BLaER1 treated with 17β-estradiol and CSF1 and Interleukin-3, amounts not matched to agents 10 nM and 100 nM (cell line): ENCODE measurements at regions not wholly inside any gene's neighbourhood (a gene's known extent, or its start where the extent isn't known, plus 50 kb on each side); places are given as distances from the start of the nearest gene placed in this dataset.

Experiments
- H3K27ac ChIP-seq, 11 experiments: shearing (Covaris generic); formaldehyde crosslinking; 2 replicates each; pipeline ENCODE4 v1.8.1; 2022
- H3K27me3 ChIP-seq, 11 experiments: shearing (Covaris generic); formaldehyde crosslinking; 2 replicates each; pipeline ENCODE4 v1.8.1; 2022
- H3K36me3 ChIP-seq, 11 experiments: shearing (Covaris generic); formaldehyde crosslinking; 2 replicates each; pipeline ENCODE4 v1.8.1; 2022
- H3K4me1 ChIP-seq, 10 experiments: shearing (Covaris generic); formaldehyde crosslinking; 2 replicates each; pipeline ENCODE4 v1.8.1; 2022
- H3K4me2 ChIP-seq, 11 experiments: shearing (Covaris generic); formaldehyde crosslinking; 2 replicates each; pipeline ENCODE4 v1.8.1; 2022
- H3K4me3 ChIP-seq, 10 experiments: shearing (Covaris generic); formaldehyde crosslinking; 2 replicates each; pipeline ENCODE4 v1.8.1; 2022
- H3K9ac ChIP-seq, 11 experiments: shearing (Covaris generic); formaldehyde crosslinking; 2 replicates each; pipeline ENCODE4 v1.8.1; 2022
- H3K9me3 ChIP-seq, 11 experiments: shearing (Covaris generic); formaldehyde crosslinking; replicated peaks in 1 of 11; 2 replicates each; pipeline ENCODE4 v1.8.1; 2022
- H4K20me1 ChIP-seq, 11 experiments: shearing (Covaris generic); formaldehyde crosslinking; 2 replicates each; pipeline ENCODE4 v1.8.1; 2022
- Cebpa-rat ChIP-seq, 11 experiments: shearing (Covaris generic); IDR thresholded peaks; 2 replicates each; pipeline ENCODE4 v1.8.1; 2022

DNA sequence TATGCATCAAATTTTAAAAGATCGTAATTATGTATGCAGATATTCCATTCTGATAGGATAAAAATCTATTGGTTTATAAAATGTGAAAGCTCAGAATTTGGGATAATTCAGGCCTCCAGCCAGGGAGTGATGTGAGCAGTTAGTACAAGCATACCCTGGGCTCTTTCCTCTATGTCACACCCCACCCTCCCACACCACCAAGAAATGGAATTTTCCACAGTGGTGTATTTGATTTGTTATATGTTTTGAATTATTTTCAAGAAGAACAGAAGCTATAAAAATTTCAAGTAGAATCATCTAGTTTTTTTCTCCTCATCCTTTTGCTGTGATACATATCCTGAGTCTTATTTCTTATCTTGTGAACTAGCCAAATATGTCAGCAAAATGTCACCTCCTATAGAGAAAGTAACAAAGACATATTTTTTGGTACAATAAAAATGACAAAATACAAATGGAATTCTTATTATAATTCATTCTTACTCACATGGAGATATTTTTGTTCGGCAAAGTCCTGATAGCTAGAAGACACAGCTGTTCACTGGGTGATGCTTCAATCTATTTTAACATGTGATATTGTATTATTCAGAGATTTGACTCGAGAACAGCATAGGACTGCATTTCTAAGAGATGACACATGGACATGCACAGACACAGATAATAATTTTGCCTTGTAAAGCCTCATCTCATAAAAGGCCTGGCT, 61.2 kb upstream of the FRY start:
- Histone ChIP-seq H3K36me3 (no peaks in the 10 kb centered on the region), H3K4me1 (peaks cover 0 to 8% (median 0%) of the 10 kb centered on the region in 10 experiments; a peak in 6 of 20 replicates), H3K9ac (no peak overlapping the region), H3K9me3 (peaks cover 5 to 26% (median 20%) of the 10 kb centered on the region in 11 experiments; a peak in 21 of 22 replicates), H3K4me3 (no peak overlapping the region), H3K4me2 (no peak overlapping the region), H3K27ac (no peak overlapping the region), H3K27me3 (no peaks in the 10 kb centered on the region), H4K20me1 (no peaks in the 10 kb centered on the region)
- TF ChIP-seq Cebpa-rat (IDR thresholded peaks at IDR 0.05) = no peak

DNA sequence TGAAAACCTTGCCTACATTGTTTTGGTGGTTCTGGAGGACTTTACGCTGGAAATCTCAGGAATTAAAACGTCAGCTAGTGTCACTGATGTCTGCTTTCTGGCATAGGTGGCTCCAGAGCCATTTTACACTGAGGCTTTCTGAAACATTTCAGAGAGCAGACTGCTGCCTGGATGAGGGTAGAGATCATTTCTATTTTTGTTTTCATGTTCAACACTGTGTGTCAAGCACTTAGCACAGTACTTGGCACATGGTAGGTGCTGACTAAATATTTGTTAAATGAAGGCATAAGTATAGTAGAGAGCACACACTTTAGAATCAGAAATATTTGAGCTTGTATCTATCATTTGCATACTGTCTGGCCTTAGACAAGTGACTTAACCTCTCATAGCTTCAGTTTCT, 59.1 kb upstream of the FRY start:
- Histone ChIP-seq H4K20me1 (no peaks in the 10 kb centered on the region), H3K27me3 (no peaks in the 10 kb centered on the region), H3K36me3 (no peaks in the 10 kb centered on the region), H3K4me1 (peaks cover 0 to 8% (median 0%) of the 10 kb centered on the region in 10 experiments; a peak in 6 of 20 replicates), H3K9me3 (peaks cover 2 to 12% (median 10%) of the 10 kb centered on the region in 11 experiments; a peak in 16 of 22 replicates), H3K27ac (no peak overlapping the region), H3K9ac (no peak overlapping the region), H3K4me3 (no peak overlapping the region), H3K4me2 (no peak overlapping the region)
- TF ChIP-seq Cebpa-rat (IDR thresholded peaks at IDR 0.05) = no peak

DNA sequence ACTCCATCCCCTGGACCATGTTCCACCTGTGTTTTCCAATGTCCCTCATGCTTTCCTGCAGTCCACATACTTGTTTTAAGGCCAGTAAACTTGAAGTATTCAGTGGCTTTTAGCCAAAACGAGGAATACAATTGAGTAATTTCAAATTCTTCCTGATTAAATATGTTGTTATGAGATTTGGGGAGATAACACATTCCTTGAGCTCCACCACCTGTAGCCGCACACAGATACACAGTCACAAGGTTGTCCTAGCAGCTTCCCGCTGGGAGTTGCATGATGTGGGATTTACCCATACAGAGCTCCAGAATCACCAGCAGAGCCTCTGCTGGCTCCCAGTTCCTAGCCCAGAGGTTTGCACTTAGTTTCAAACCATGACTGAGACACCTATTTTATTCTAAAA, 53.6 kb upstream of the FRY start:
- Histone ChIP-seq H3K4me3 (no peak overlapping the region), H3K4me2 (no peak overlapping the region), H3K27ac (no peak overlapping the region), H3K4me1 (peaks cover 0 to 11% (median 0%) of the 10 kb centered on the region in 10 experiments; a peak in 5 of 20 replicates), H3K9ac (no peak overlapping the region), H4K20me1 (no peaks in the 10 kb centered on the region), H3K36me3 (no peaks in the 10 kb centered on the region), H3K9me3 (no peaks in the 10 kb centered on the region), H3K27me3 (no peaks in the 10 kb centered on the region)
- no peak for TF ChIP-seq Cebpa-rat (IDR thresholded peaks at IDR 0.05)

DNA sequence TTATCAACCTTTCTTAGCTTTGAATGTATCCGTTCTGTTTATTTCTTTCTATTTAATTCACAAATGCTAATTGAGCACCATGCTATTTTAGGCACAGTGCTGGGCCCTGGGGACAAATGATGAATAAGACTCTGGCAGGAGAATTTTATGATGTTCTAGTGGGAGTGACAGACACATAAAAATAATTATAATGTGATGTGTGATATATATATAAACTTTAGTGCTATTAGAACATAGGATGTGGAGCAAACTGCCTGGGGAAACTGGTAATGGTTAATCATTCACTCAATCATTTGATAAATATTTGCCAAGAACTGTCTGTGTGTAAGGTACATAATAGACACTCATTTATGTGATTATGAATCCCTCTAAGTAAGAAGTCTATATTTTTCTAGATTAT, 50.7 kb upstream of the FRY start:
- Histone ChIP-seq H3K9ac (no peak overlapping the region), H3K27ac (no peak overlapping the region), H3K27me3 (no peaks in the 10 kb centered on the region), H3K9me3 (peaks cover 0 to 11% (median 7%) of the 10 kb centered on the region in 11 experiments; a peak in 9 of 22 replicates), H3K4me3 (no peak overlapping the region), H4K20me1 (no peaks in the 10 kb centered on the region), H3K36me3 (no peaks in the 10 kb centered on the region), H3K4me2 (no peak overlapping the region), H3K4me1 (peaks cover 0 to 11% (median 0%) of the 10 kb centered on the region in 10 experiments; a peak in 5 of 20 replicates)
- TF ChIP-seq Cebpa-rat (IDR thresholded peaks at IDR 0.05) = no peak
